NB4 (cell line): ENCODE measurements at regions not wholly inside any gene's neighbourhood (a gene's known extent, or its start where the extent isn't known, plus 50 kb on each side); places are given as distances from the start of the nearest gene placed in this dataset.

Source experiments
- CTCF ChIP-seq: IDR thresholded peaks from one replicate; pipeline ENCODE4 v1.5.1; 2012; ENCODE audit warnings: low read depth, low read length
- MAX ChIP-seq: IDR thresholded peaks from 2 replicates; pipeline ENCODE4 v1.6.1; 2011; ENCODE audit warnings: low read depth, low read length
- MYC ChIP-seq: IDR thresholded peaks from 2 replicates; pipeline ENCODE4 v1.6.1; 2011; ENCODE audit warnings: low read depth, low read length
- POLR2A ChIP-seq: IDR thresholded peaks from 2 replicates; pipeline ENCODE4 v1.6.1; 2011; ENCODE audit warnings: mild to moderate bottlenecking; ENCODE audit not compliant: insufficient read length; ENCODE audit errors: extremely low read depth

GRCh38 chr17:49903523-49903922 lies 55.7 kb upstream of the TAC4 start:
- TF ChIP-seq CTCF, result no peak
- no peak for TF ChIP-seq POLR2A
- no peak for TF ChIP-seq MYC
- TF ChIP-seq MAX, result no peak
